Natural killer cell (primary cell): ENCODE measurements at regions not wholly inside any gene's neighbourhood (a gene's known extent, or its start where the extent isn't known, plus 50 kb on each side); places are given as distances from the start of the nearest gene placed in this dataset.

Source experiments
- ATAC-seq, 3 donors: fragments of 150-1000 bp in 2 of 3; fragments of 200-7000 bp in 1 of 3; cut with Tn5 transposase; 1 replicate in 1 of 3; 2 replicates in 2 of 3; pipeline ENCODE4 v1.10.0; 2021; ENCODE audit warnings: mild to moderate bottlenecking in 2 of 3, moderate library complexity in 2 of 3
- DNase-seq, 2 donors: peaks; one replicate each; pipeline versions ENCODE4 v3.0.0 to v3.0.0-alpha.2; 2013 to 2021; ENCODE audit warnings: mixed read lengths in 1 of 2
- H3K27ac ChIP-seq: one replicate; pipeline ENCODE4 v1.5.1; 2013; ENCODE audit warnings: mild to moderate bottlenecking, low read length
- H3K27me3 ChIP-seq: one replicate; pipeline ENCODE4 v1.6.1; 2013; ENCODE audit warnings: low read length; ENCODE audit not compliant: control insufficient read depth, insufficient read depth
- H3K36me3 ChIP-seq: one replicate; pipeline ENCODE4 v1.6.1; 2013; ENCODE audit warnings: low read length; ENCODE audit not compliant: control insufficient read depth, insufficient read depth
- H3K4me1 ChIP-seq: one replicate; pipeline ENCODE4 v1.6.1; 2013; ENCODE audit warnings: low read length; ENCODE audit not compliant: control insufficient read depth, insufficient read depth
- H3K4me3 ChIP-seq: one replicate; pipeline ENCODE4 v1.5.1; 2013; ENCODE audit warnings: low read length
- H3K9me3 ChIP-seq: one replicate; pipeline ENCODE4 v1.6.1; 2013; ENCODE audit warnings: low read length; ENCODE audit not compliant: control insufficient read depth, insufficient read depth
- H3K27ac Mint-ChIP-seq, 2 donors: one replicate each; pipeline ENCODE4 v1.8.0; 2022; ENCODE audit warnings: mild to moderate bottlenecking in 2 of 2, mixed read lengths in 2 of 2, moderate library complexity in 1 of 2
- H3K27me3 Mint-ChIP-seq, 2 donors: one replicate each; pipeline ENCODE4 v1.8.0; 2022; ENCODE audit warnings: low read depth in 2 of 2, mixed read lengths in 2 of 2
- H3K36me3 Mint-ChIP-seq: one replicate; pipeline ENCODE4 v1.8.0; 2022; ENCODE audit warnings: mixed read lengths
- H3K4me1 Mint-ChIP-seq, 2 donors: one replicate each; pipeline ENCODE4 v1.8.0; 2022; ENCODE audit warnings: mixed read lengths in 2 of 2
- H3K4me3 Mint-ChIP-seq: one replicate; pipeline ENCODE4 v1.8.0; 2022; ENCODE audit warnings: mild to moderate bottlenecking, moderate library complexity, mixed read lengths
- H3K9me3 Mint-ChIP-seq, 2 donors: one replicate each; pipeline ENCODE4 v1.8.0; 2022; ENCODE audit warnings: mixed read lengths in 2 of 2
- CTCF ChIP-seq: fragments of 200-600 bp; IDR thresholded peaks from one replicate; pipeline ENCODE4 v1.8.0; 2022; ENCODE audit warnings: antibody characterized with exemption
- WGBS: methylation state at CpG from one replicate; pipeline ENCODE4 v1.1.7; 2013; ENCODE audit warnings: missing lambda C conversion rate; ENCODE audit not compliant: insufficient coverage; 5-methylcytosine and 5-hydroxymethylcytosine counted together
- intact Hi-C: fragments of 100-400 bp; cut with micrococcal nuclease; formaldehyde crosslinking; loops from one replicate; pipeline ENCODE4 v1.14.2; 2022

DNA sequence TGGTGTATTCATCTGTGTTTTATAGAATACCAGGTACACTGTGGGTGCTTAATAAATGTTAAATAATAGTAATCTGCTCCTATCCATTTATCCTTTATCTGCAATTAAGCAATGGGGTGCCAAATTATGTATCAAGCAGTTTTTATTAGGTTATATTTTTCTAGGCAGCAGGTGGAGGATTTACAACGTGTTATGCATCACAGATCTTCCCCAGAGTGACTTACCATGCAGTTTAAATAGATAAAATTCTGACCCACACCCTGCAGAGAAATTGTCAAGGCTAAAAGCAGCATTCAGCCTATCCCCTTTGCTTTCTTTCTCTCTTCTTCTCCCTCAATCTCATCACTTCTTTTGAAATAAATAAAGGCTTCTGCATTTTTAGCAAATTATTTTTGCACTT is 306.4 kb downstream of the CXXC4 start:
- DNase-seq (no peak), ATAC-seq (no peak)
- 0% methylated on average over 1 of the region's 1 CpG for WGBS
- Histone ChIP-seq H3K27me3 (no peaks in the 10 kb centered on the region), H3K36me3 (no peaks in the 10 kb centered on the region), H3K4me1 (no peaks in the 10 kb centered on the region), H3K27ac (no peak overlapping the region), H3K9me3 (no peaks in the 10 kb centered on the region), H3K4me3 (no peak overlapping the region)
- Mint-ChIP-seq H3K4me3 (no peak overlapping the region), H3K9me3 (peaks cover 6 to 9% of the 10 kb centered on the region in 2 donors), H3K27me3 (no peaks in the 10 kb centered on the region), H3K4me1 (no peaks in the 10 kb centered on the region), H3K36me3 (no peaks in the 10 kb centered on the region), H3K27ac (no peak overlapping the region)
- intact Hi-C loops: no loop called here
- no peak for TF ChIP-seq CTCF

DNA sequence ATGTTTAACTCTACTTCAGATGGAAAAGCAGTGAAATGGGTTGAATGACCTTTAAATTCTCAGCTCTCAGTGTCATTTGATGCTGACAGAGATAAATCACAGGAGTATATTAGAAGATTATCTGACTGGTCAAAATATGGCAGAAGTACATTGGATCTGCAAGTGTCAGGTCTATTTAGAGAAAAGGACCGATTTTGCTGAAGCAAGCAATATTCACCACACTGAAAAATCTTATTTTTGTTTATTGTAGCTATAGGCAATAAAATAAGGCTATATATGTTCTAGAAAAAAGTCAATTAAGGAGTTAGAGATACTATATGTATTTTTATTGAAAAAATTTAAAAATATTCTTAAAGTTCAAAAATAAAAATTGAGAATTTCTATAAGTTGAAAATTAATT is 325.3 kb downstream of the CXXC4 start:
- Histone ChIP-seq H3K9me3 (no peaks in the 10 kb centered on the region), H3K36me3 (no peaks in the 10 kb centered on the region), H3K27ac (no peak overlapping the region), H3K4me3 (no peak overlapping the region), H3K4me1 (no peaks in the 10 kb centered on the region), H3K27me3 (no peaks in the 10 kb centered on the region)
- DNase-seq: no peak
- H3K36me3 Mint-ChIP-seq: peaks cover 14% of the 10 kb centered on the region
- no peaks in the 10 kb centered on the region for H3K27me3 Mint-ChIP-seq
- intact Hi-C loops: no loop called here
- H3K9me3 Mint-ChIP-seq: peaks cover 14% of the 10 kb centered on the region in 2 donors
- H3K27ac Mint-ChIP-seq: no peak overlapping the region
- no peaks in the 10 kb centered on the region for H3K4me1 Mint-ChIP-seq
- H3K4me3 Mint-ChIP-seq: no peak overlapping the region
- ATAC-seq: no peak
- no peak for TF ChIP-seq CTCF
- WGBS: 40% methylated on average over 1 of the region's 1 CpG

GRCh38 chr4:104166749-104167148 is 327.9 kb downstream of the CXXC4 start:
- Mint-ChIP-seq H3K4me3 (no peak overlapping the region), H3K36me3 (peaks cover 9% of the 10 kb centered on the region), H3K27ac (no peak overlapping the region), H3K9me3 (peaks cover 2 to 5% of the 10 kb centered on the region in 2 donors), H3K4me1 (no peaks in the 10 kb centered on the region), H3K27me3 (no peaks in the 10 kb centered on the region)
- H3K9me3 ChIP-seq: no peaks in the 10 kb centered on the region
- intact Hi-C loops: no loop called here
- H3K36me3 ChIP-seq: no peaks in the 10 kb centered on the region
- no peak for TF ChIP-seq CTCF
- H3K27ac ChIP-seq: no peak overlapping the region
- H3K4me1 ChIP-seq: no peaks in the 10 kb centered on the region
- no peak overlapping the region for H3K4me3 ChIP-seq
- DNase-seq (no peak), ATAC-seq (no peak)
- no peaks in the 10 kb centered on the region for H3K27me3 ChIP-seq
- WGBS: no CpG with 5 or more reads among the region's 1 CpG

DNA sequence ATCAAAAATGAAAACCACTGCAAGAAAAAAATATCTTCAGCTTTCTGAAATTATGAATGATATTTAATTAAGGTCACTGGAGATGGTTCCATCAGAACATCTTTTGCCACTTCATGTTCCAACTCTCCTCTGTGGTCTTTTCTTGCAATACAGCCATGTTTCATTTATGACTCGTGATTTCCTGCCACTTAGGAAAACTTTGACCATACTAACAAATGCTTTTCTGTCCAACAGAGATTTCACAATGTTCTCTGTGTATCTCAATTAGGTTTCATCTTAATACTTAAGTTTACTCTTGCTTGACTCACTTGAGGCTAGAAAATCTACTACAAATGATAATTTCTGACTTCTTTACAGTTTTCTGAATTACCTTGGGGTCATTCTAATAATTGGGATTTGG is 330.9 kb downstream of the CXXC4 start:
- Mint-ChIP-seq H3K4me3 (no peak overlapping the region), H3K9me3 (peaks cover 6 to 7% of the 10 kb centered on the region in 2 donors), H3K27me3 (no peaks in the 10 kb centered on the region), H3K27ac (no peak overlapping the region), H3K4me1 (no peaks in the 10 kb centered on the region), H3K36me3 (peaks cover 7% of the 10 kb centered on the region)
- ATAC-seq (no peak), DNase-seq (no peak)
- no peak for TF ChIP-seq CTCF
- H3K36me3 ChIP-seq: no peaks in the 10 kb centered on the region
- no peaks in the 10 kb centered on the region for H3K27me3 ChIP-seq
- 26% methylated on average over 1 of the region's 1 CpG for WGBS
- H3K4me1 ChIP-seq: no peaks in the 10 kb centered on the region
- no peak overlapping the region for H3K27ac ChIP-seq
- intact Hi-C loops: no loop called here
- no peaks in the 10 kb centered on the region for H3K9me3 ChIP-seq
- no peak overlapping the region for H3K4me3 ChIP-seq
